ENCODE measurements at regions not wholly inside any gene's neighbourhood (a gene's known extent, or its start where the extent isn't known, plus 50 kb on each side); places are given as distances from the start of the nearest gene placed in this dataset.

GRCh38 chr12:19688532-19688931 lies 249.2 kb downstream of the AEBP2 start:
- TF ChIP-seq CTCF (IDR thresholded peaks at IDR 0.05) (no peak), POLR2A (IDR thresholded peaks at IDR 0.05) (no peak), POLR2AphosphoS5 (IDR thresholded peaks at IDR 0.05; ENCODE audit: insufficient read depth in 1 of 2, low read depth in 1 of 2) (no peak)
- no peak for DNase-seq (ENCODE audit: extremely low spot score in 2 of 2)
- Histone ChIP-seq H3K36me3 (no peaks in the 10 kb centered on the region), H3K4me1 (no peaks in the 10 kb centered on the region), H3K9me3 (no peaks in the 10 kb centered on the region), H3K27ac (no peak overlapping the region), H3K4me3 (no peak overlapping the region), H3K27me3 (no peaks in the 10 kb centered on the region)
- intact Hi-C loops (cut with DNase I), result no loop called here

- Histone ChIP-seq H3K4me3 (no peak overlapping the region), H3K27me3 (no peaks in the 10 kb centered on the region), H3K36me3 (no peaks in the 10 kb centered on the region), H3K27ac (no peak overlapping the region), H3K9me3 (no peaks in the 10 kb centered on the region), H3K4me1 (no peaks in the 10 kb centered on the region)
- intact Hi-C loops (cut with DNase I), result no loop called here
- DNase-seq (ENCODE audit: extremely low spot score in 2 of 2), result no peak
- no peak for TF ChIP-seq CTCF (IDR thresholded peaks at IDR 0.05)
- no peak for TF ChIP-seq POLR2AphosphoS5 (IDR thresholded peaks at IDR 0.05; ENCODE audit: insufficient read depth in 1 of 2, low read depth in 1 of 2)
- no peak for TF ChIP-seq POLR2A (IDR thresholded peaks at IDR 0.05)
Observed at GRCh38 chr12:19689226-19689625, 249.9 kb downstream of the AEBP2 start.

GRCh38 chr12:19689801-19690472 lies 250.6 kb downstream of the AEBP2 start:
- DNase-seq (ENCODE audit: extremely low spot score in 2 of 2), result no peak
- intact Hi-C loops (cut with DNase I), result no loop called here
- H3K27ac ChIP-seq, result no peak overlapping the region
- no peaks in the 10 kb centered on the region for H3K9me3 ChIP-seq
- no peak for TF ChIP-seq CTCF (IDR thresholded peaks at IDR 0.05)
- TF ChIP-seq POLR2A (IDR thresholded peaks at IDR 0.05), result no peak
- TF ChIP-seq POLR2AphosphoS5 (IDR thresholded peaks at IDR 0.05; ENCODE audit: insufficient read depth in 1 of 2, low read depth in 1 of 2), result no peak
- H3K36me3 ChIP-seq, result no peaks in the 10 kb centered on the region
- no peak overlapping the region for H3K4me3 ChIP-seq
- no peaks in the 10 kb centered on the region for H3K4me1 ChIP-seq
- no peaks in the 10 kb centered on the region for H3K27me3 ChIP-seq

GRCh38 chr12:19692091-19692490 lies 252.8 kb downstream of the AEBP2 start:
- Histone ChIP-seq H3K36me3 (no peaks in the 10 kb centered on the region), H3K27ac (no peak overlapping the region), H3K9me3 (no peaks in the 10 kb centered on the region), H3K4me3 (no peak overlapping the region), H3K4me1 (no peaks in the 10 kb centered on the region), H3K27me3 (no peaks in the 10 kb centered on the region)
- DNase-seq (ENCODE audit: extremely low spot score in 2 of 2), result no peak
- intact Hi-C loops (cut with DNase I), result no loop called here
- TF ChIP-seq POLR2A (IDR thresholded peaks at IDR 0.05), result no peak
- TF ChIP-seq CTCF (IDR thresholded peaks at IDR 0.05), result no peak
- no peak for TF ChIP-seq POLR2AphosphoS5 (IDR thresholded peaks at IDR 0.05; ENCODE audit: insufficient read depth in 1 of 2, low read depth in 1 of 2)

- Histone ChIP-seq H3K9me3 (no peaks in the 10 kb centered on the region), H3K36me3 (no peaks in the 10 kb centered on the region), H3K27me3 (no peaks in the 10 kb centered on the region), H3K4me1 (no peaks in the 10 kb centered on the region), H3K27ac (no peak overlapping the region), H3K4me3 (no peak overlapping the region)
- TF ChIP-seq CTCF (IDR thresholded peaks at IDR 0.05) (no peak), POLR2A (IDR thresholded peaks at IDR 0.05) (no peak), POLR2AphosphoS5 (IDR thresholded peaks at IDR 0.05; ENCODE audit: insufficient read depth in 1 of 2, low read depth in 1 of 2) (no peak)
- intact Hi-C loops (cut with DNase I), result no loop called here
- DNase-seq (ENCODE audit: extremely low spot score in 2 of 2), result no peak
Observed at GRCh38 chr12:19692566-19692965, 253.3 kb downstream of the AEBP2 start.
